HEK293 (cell line): ENCODE measurements at regions not wholly inside any gene's neighbourhood (a gene's known extent, or its start where the extent isn't known, plus 50 kb on each side); places are given as distances from the start of the nearest gene placed in this dataset.

ENCODE experiments used
- SCRT2 ChIP-seq: fragments of 450-650 bp; formaldehyde crosslinking; IDR thresholded peaks from 2 replicates; pipeline ENCODE4 v1.5.1; 2016; ENCODE audit warnings: missing biosample characterization, missing genetic modification characterization
- SP2 ChIP-seq: fragments of 450-650 bp; formaldehyde crosslinking; IDR thresholded peaks from 2 replicates; pipeline ENCODE4 v1.5.1; 2016; ENCODE audit warnings: missing biosample characterization, missing genetic modification characterization
- YY1 ChIP-seq: fragments of 450-650 bp; formaldehyde crosslinking; IDR thresholded peaks from 2 replicates; pipeline ENCODE4 v1.5.1; 2018; ENCODE audit warnings: missing biosample characterization, missing genetic modification characterization
- TF ChIP-seq, protein P1 (sequence below): fragments of 450-650 bp; formaldehyde crosslinking; IDR thresholded peaks from 2 replicates; pipeline ENCODE4 v1.5.1; 2016; ENCODE audit warnings: missing biosample characterization, missing genetic modification characterization

DNA sequence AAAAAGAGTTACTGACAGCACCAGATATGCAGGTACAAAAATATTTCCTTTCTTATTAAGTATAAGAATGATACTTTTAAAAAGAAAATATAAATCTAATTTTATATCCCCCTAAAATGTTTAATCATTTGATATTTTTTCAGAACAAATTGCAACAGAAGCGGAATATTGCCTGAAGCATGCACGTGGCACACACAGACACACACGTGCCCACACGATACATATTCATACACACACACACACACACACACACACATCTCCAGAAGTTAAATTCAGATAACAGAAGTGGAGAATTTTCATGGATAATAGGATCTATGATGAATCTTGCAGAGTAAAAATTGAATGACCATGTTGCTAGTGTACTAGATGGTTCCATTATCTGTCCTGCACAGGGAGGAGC, 445.2 kb downstream of the GPAT3 start:
- no peak for TF ChIP-seq YY1 (tag by site-specific recombination)
- TF ChIP-seq, protein P1, sequence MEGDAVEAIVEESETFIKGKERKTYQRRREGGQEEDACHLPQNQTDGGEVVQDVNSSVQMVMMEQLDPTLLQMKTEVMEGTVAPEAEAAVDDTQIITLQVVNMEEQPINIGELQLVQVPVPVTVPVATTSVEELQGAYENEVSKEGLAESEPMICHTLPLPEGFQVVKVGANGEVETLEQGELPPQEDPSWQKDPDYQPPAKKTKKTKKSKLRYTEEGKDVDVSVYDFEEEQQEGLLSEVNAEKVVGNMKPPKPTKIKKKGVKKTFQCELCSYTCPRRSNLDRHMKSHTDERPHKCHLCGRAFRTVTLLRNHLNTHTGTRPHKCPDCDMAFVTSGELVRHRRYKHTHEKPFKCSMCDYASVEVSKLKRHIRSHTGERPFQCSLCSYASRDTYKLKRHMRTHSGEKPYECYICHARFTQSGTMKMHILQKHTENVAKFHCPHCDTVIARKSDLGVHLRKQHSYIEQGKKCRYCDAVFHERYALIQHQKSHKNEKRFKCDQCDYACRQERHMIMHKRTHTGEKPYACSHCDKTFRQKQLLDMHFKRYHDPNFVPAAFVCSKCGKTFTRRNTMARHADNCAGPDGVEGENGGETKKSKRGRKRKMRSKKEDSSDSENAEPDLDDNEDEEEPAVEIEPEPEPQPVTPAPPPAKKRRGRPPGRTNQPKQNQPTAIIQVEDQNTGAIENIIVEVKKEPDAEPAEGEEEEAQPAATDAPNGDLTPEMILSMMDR: no peak
- no peak for TF ChIP-seq SCRT2 (tag by site-specific recombination)
- no peak for TF ChIP-seq SP2
